DND-41 (cell line): ENCODE measurements at regions not wholly inside any gene's neighbourhood (a gene's known extent, or its start where the extent isn't known, plus 50 kb on each side); places are given as distances from the start of the nearest gene placed in this dataset.

Source experiments
- EZH2 ChIP-seq: IDR thresholded peaks from 3 replicates; pipeline ENCODE4 v1.6.1; 2012; ENCODE audit warnings: borderline replicate concordance, low read depth, mild to moderate bottlenecking, moderate library complexity, low read length, inconsistent platforms; ENCODE audit not compliant: severe bottlenecking
- TF ChIP-seq, protein P1 (sequence below): IDR thresholded peaks from 2 replicates; pipeline ENCODE4 v1.5.1; 2012; ENCODE audit warnings: borderline replicate concordance, low read length, moderate library complexity, mild to moderate bottlenecking; ENCODE audit not compliant: poor library complexity, severe bottlenecking; ENCODE audit errors: extremely low read depth

DNA sequence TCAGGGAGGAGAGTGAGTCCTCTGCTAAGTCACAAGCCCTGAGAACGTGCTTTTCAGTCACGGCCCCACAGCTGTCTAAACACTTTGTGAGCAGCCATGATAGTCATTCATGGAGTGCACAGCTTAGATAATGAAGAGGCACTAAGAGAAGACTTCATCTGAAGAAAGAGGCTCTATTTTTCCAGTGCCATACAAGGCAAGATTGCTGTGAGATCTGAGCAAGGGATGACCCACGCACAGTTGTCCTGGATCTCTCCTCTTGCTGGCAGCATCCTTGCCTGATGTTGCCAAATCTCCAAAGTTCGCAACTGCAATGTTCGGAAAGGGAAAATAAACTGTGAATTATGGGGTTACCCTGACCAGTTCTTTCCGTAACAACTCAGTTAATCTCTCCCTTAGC lies 418.7 kb downstream of the MEIS1 start:
- no peak for TF ChIP-seq EZH2
- TF ChIP-seq, protein P1, sequence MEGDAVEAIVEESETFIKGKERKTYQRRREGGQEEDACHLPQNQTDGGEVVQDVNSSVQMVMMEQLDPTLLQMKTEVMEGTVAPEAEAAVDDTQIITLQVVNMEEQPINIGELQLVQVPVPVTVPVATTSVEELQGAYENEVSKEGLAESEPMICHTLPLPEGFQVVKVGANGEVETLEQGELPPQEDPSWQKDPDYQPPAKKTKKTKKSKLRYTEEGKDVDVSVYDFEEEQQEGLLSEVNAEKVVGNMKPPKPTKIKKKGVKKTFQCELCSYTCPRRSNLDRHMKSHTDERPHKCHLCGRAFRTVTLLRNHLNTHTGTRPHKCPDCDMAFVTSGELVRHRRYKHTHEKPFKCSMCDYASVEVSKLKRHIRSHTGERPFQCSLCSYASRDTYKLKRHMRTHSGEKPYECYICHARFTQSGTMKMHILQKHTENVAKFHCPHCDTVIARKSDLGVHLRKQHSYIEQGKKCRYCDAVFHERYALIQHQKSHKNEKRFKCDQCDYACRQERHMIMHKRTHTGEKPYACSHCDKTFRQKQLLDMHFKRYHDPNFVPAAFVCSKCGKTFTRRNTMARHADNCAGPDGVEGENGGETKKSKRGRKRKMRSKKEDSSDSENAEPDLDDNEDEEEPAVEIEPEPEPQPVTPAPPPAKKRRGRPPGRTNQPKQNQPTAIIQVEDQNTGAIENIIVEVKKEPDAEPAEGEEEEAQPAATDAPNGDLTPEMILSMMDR, result no peak
